Mesodermal cell (in vitro differentiated cells): ENCODE measurements at regions not wholly inside any gene's neighbourhood (a gene's known extent, or its start where the extent isn't known, plus 50 kb on each side); places are given as distances from the start of the nearest gene placed in this dataset.

Experiments
- H3K27ac ChIP-seq: 2 replicates; pipeline ENCODE4 v1.7.0; 2013; ENCODE audit warnings: mild to moderate bottlenecking, low read depth, low read length, moderate library complexity; ENCODE audit not compliant: severe bottlenecking
- H3K36me3 ChIP-seq: 2 replicates; pipeline ENCODE4 v1.7.1; 2013; ENCODE audit warnings: mild to moderate bottlenecking, low read length, moderate library complexity; ENCODE audit not compliant: control insufficient read depth, insufficient read depth
- H3K4me1 ChIP-seq: one replicate; pipeline ENCODE4 v1.7.1; 2013; ENCODE audit warnings: mild to moderate bottlenecking, low read length; ENCODE audit not compliant: insufficient read depth, control insufficient read depth, poor library complexity, severe bottlenecking
- H3K4me3 ChIP-seq: 2 replicates; pipeline ENCODE4 v1.7.0; 2013; ENCODE audit warnings: low read length, control low read depth, mild to moderate bottlenecking; ENCODE audit not compliant: insufficient read depth, poor library complexity, severe bottlenecking; ENCODE audit errors: extremely low read depth
- H3K9me3 ChIP-seq: 2 replicates; pipeline ENCODE4 v1.7.1; 2013; ENCODE audit warnings: mild to moderate bottlenecking, low read length, moderate library complexity; ENCODE audit not compliant: control insufficient read depth
- WGBS, 2 experiments: methylation state at CpG; one replicate each; pipeline ENCODE4 v1.1.5; 2013; ENCODE audit warnings: missing lambda C conversion rate in 2 of 2; ENCODE audit not compliant: insufficient coverage in 2 of 2; 5-methylcytosine and 5-hydroxymethylcytosine counted together

GRCh38 chr1:68321084-68321685, 88.9 kb upstream of the WLS start:
- no peak overlapping the region for H3K4me3 ChIP-seq
- H3K27ac ChIP-seq = no peak overlapping the region
- no peaks in the 10 kb centered on the region for H3K9me3 ChIP-seq
- no peaks in the 10 kb centered on the region for H3K36me3 ChIP-seq
- WGBS, 2 experiments = 15 to 18% methylated on average over 4 to 5 of the region's 6 CpGs
- H3K4me1 ChIP-seq = peaks cover 21% of the 10 kb centered on the region

- 27 to 60% methylated on average over 1 of the region's 4 CpGs for WGBS, 2 experiments
- Histone ChIP-seq H3K4me1 (peaks cover 21% of the 10 kb centered on the region), H3K27ac (no peak overlapping the region), H3K9me3 (no peaks in the 10 kb centered on the region), H3K36me3 (no peaks in the 10 kb centered on the region), H3K4me3 (no peak overlapping the region)
Measured at GRCh38 chr1:68320349-68320748, 88.0 kb upstream of the WLS start.

- Histone ChIP-seq H3K4me1 (peaks cover 21% of the 10 kb centered on the region), H3K27ac (no peak overlapping the region), H3K36me3 (no peaks in the 10 kb centered on the region), H3K9me3 (no peaks in the 10 kb centered on the region), H3K4me3 (no peak overlapping the region)
- 38 to 50% methylated on average over 1 to 5 of the region's 5 CpGs for WGBS, 2 experiments
Measured at GRCh38 chr1:68319907-68320306, 87.6 kb upstream of the WLS start.

GRCh38 chr1:68317543-68317942, 85.2 kb upstream of the WLS start:
- Histone ChIP-seq H3K27ac (no peak overlapping the region), H3K9me3 (no peaks in the 10 kb centered on the region), H3K4me3 (no peak overlapping the region), H3K4me1 (peaks cover 28% of the 10 kb centered on the region), H3K36me3 (no peaks in the 10 kb centered on the region)
- 100% methylated on average over 1 to 2 of the region's 2 CpGs for WGBS, 2 experiments

- no peaks in the 10 kb centered on the region for H3K36me3 ChIP-seq
- H3K27ac ChIP-seq = peak overlapping the region; percentile 83
- H3K4me3 ChIP-seq = no peak overlapping the region
- H3K4me1 ChIP-seq = peaks cover 17% of the 10 kb centered on the region
- no peaks in the 10 kb centered on the region for H3K9me3 ChIP-seq
- 31% methylated on average over 2 of the region's 3 CpGs; no CpG with 5 or more reads in 1 of the 2 experiments for WGBS, 2 experiments
Measured at GRCh38 chr1:68314151-68314780, 81.9 kb upstream of the WLS start.

- Histone ChIP-seq H3K4me1 (peaks cover 17% of the 10 kb centered on the region), H3K4me3 (no peak overlapping the region), H3K9me3 (no peaks in the 10 kb centered on the region), H3K36me3 (no peaks in the 10 kb centered on the region), H3K27ac (peak overlapping the region; percentile 83)
- WGBS, 2 experiments = 33% methylated on average over 1 of the region's 4 CpGs; no CpG with 5 or more reads in 1 of the 2 experiments
Measured at GRCh38 chr1:68313735-68314134, 81.4 kb upstream of the WLS start.

GRCh38 chr1:68308034-68308433, 75.7 kb upstream of the WLS start:
- Histone ChIP-seq H3K36me3 (no peaks in the 10 kb centered on the region), H3K4me3 (no peak overlapping the region), H3K27ac (no peak overlapping the region), H3K4me1 (no peaks in the 10 kb centered on the region), H3K9me3 (no peaks in the 10 kb centered on the region)
- no CpG with 5 or more reads among the region's 1 CpG for WGBS, 2 experiments

- WGBS, 2 experiments = 69 to 75% methylated on average over 2 of the region's 3 CpGs
- no peaks in the 10 kb centered on the region for H3K9me3 ChIP-seq
- no peak overlapping the region for H3K27ac ChIP-seq
- H3K4me1 ChIP-seq = no peaks in the 10 kb centered on the region
- H3K36me3 ChIP-seq = no peaks in the 10 kb centered on the region
- no peak overlapping the region for H3K4me3 ChIP-seq
Measured at GRCh38 chr1:68307378-68307787, 75.1 kb upstream of the WLS start.

GRCh38 chr1:68301471-68302001, 69.2 kb upstream of the WLS start:
- Histone ChIP-seq H3K4me3 (no peak overlapping the region), H3K4me1 (peaks cover 7% of the 10 kb centered on the region), H3K36me3 (no peaks in the 10 kb centered on the region), H3K27ac (no peak overlapping the region), H3K9me3 (no peaks in the 10 kb centered on the region)
- WGBS, 2 experiments = 91 to 100% methylated on average over 1 to 2 of the region's 2 CpGs

GRCh38 chr1:68294367-68295066, 62.2 kb upstream of the WLS start:
- Histone ChIP-seq H3K9me3 (no peaks in the 10 kb centered on the region), H3K4me3 (peak overlapping the region; percentile 8), H3K4me1 (peaks cover 43% of the 10 kb centered on the region), H3K27ac (peak overlapping the region; percentile 98), H3K36me3 (no peaks in the 10 kb centered on the region)
- 23 to 29% methylated on average over 10 to 11 of the region's 16 CpGs for WGBS, 2 experiments
